Smooth muscle cell (in vitro differentiated cells): ENCODE measurements at regions not wholly inside any gene's neighbourhood (a gene's known extent, or its start where the extent isn't known, plus 50 kb on each side); places are given as distances from the start of the nearest gene placed in this dataset.

ENCODE experiments used
- DNase-seq: peaks from one replicate; lab custom pipeline; 2025; ENCODE audit not compliant: unreplicated experiment; lab: John Stamatoyannopoulos, UW
- H2AFZ ChIP-seq: fragments of 200-600 bp; sonication (generic); 2 replicates; pipeline ENCODE4 v1.6.0; 2016; ENCODE audit warnings: antibody characterized with exemption, low read depth, mild to moderate bottlenecking
- H3F3A ChIP-seq: fragments of 200-600 bp; sonication (generic); 2 replicates; pipeline ENCODE4 v1.6.0; 2017; ENCODE audit warnings: antibody characterized with exemption, low read depth
- H3K27ac ChIP-seq: fragments of 200-600 bp; sonication (generic); 2 replicates; pipeline ENCODE4 v1.5.1; 2016; ENCODE audit warnings: low read depth, mild to moderate bottlenecking
- H3K27me3 ChIP-seq: fragments of 200-600 bp; sonication (generic); 2 replicates; pipeline ENCODE4 v1.6.1; 2016; ENCODE audit warnings: low read depth, mild to moderate bottlenecking
- H3K36me3 ChIP-seq: fragments of 200-600 bp; sonication (generic); 2 replicates; pipeline ENCODE4 v1.5.1; 2016; ENCODE audit warnings: low read depth
- H3K4me1 ChIP-seq: fragments of 200-600 bp; sonication (generic); 2 replicates; pipeline ENCODE4 v1.5.1; 2016; ENCODE audit warnings: low read depth
- H3K4me2 ChIP-seq: fragments of 200-600 bp; sonication (generic); 2 replicates; pipeline ENCODE4 v1.6.0; 2016; ENCODE audit warnings: mild to moderate bottlenecking
- H3K4me3 ChIP-seq: fragments of 200-600 bp; sonication (generic); 2 replicates; pipeline ENCODE4 v1.5.1; 2016; ENCODE audit warnings: mild to moderate bottlenecking
- H3K79me2 ChIP-seq: fragments of 200-600 bp; sonication (generic); 2 replicates; pipeline ENCODE4 v1.6.0; 2016; ENCODE audit warnings: low read depth, mild to moderate bottlenecking
- H3K9ac ChIP-seq: fragments of 200-600 bp; sonication (generic); 2 replicates; pipeline ENCODE4 v1.6.0; 2016; ENCODE audit warnings: low read depth
- H3K9me3 ChIP-seq: fragments of 200-600 bp; sonication (generic); replicated peaks from 2 replicates; pipeline ENCODE4 v1.5.1; 2016; ENCODE audit warnings: low read depth
- H4K20me1 ChIP-seq: fragments of 200-600 bp; sonication (generic); 2 replicates; pipeline ENCODE4 v1.6.0; 2016; ENCODE audit warnings: low read depth
- WGBS: methylation state at CpG from one replicate; pipeline ENCODE4 v1.1.7; 2016; ENCODE audit warnings: low lambda C conversion rate; 5-methylcytosine and 5-hydroxymethylcytosine counted together
- TF ChIP-seq, protein P1 (sequence below): fragments of 200-600 bp; sonication (generic); IDR thresholded peaks from 2 replicates; pipeline ENCODE4 v1.5.1; 2017; ENCODE audit warnings: borderline replicate concordance, mild to moderate bottlenecking, antibody characterized with exemption; ENCODE audit not compliant: insufficient read depth, poor library complexity, severe bottlenecking

DNA sequence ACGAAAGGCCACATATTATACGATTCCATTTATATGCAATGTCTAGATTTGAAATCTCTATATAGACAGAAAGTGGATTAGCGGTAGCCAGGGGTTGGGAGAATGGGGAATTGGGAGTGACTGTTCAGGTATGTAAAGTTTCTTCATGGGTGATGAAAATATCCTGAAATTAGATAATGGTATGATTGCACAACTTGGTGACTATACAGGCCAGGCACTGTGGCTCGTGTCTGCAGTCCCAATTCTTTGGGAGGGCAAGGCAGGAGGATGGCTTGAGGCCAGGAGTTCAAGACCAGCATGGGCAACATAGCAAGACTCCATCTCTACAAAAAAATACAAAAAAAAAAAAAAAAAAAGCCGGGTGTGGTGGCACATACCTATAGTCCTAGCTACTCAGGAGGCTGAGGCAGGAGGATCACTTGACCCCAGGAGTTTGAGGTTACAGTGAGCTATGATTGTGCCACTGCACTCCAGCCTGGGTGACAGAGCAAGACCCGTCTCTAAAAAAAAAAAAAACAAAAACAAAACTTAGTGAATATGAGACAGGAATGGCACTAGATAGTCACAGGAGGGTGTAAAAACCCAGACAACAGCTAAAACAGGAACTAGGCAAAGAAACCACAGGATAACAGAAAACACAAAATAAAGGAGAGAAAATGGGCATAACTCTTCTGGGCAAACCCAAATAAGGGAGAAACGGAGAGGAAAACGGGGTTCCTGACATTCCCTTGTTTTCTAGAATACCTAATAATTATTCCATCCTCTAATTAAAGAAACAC, 72.1 kb upstream of the ZNF618 start:
- no peak for DNase-seq
- 82% methylated on average over 8 of the region's 8 CpGs for WGBS
- Histone ChIP-seq H3K36me3 (no peaks in the 10 kb centered on the region), H3K4me2 (no peak overlapping the region), H3K27ac (no peak overlapping the region), H2AFZ (no peak overlapping the region), H3K4me1 (no peaks in the 10 kb centered on the region), H3K27me3 (no peaks in the 10 kb centered on the region), H3K4me3 (no peak overlapping the region), H3K9ac (no peak overlapping the region), H3F3A (no peaks in the 10 kb centered on the region), H4K20me1 (no peaks in the 10 kb centered on the region), H3K9me3 (no peaks in the 10 kb centered on the region), H3K79me2 (no peaks in the 10 kb centered on the region)
- TF ChIP-seq, protein P1, sequence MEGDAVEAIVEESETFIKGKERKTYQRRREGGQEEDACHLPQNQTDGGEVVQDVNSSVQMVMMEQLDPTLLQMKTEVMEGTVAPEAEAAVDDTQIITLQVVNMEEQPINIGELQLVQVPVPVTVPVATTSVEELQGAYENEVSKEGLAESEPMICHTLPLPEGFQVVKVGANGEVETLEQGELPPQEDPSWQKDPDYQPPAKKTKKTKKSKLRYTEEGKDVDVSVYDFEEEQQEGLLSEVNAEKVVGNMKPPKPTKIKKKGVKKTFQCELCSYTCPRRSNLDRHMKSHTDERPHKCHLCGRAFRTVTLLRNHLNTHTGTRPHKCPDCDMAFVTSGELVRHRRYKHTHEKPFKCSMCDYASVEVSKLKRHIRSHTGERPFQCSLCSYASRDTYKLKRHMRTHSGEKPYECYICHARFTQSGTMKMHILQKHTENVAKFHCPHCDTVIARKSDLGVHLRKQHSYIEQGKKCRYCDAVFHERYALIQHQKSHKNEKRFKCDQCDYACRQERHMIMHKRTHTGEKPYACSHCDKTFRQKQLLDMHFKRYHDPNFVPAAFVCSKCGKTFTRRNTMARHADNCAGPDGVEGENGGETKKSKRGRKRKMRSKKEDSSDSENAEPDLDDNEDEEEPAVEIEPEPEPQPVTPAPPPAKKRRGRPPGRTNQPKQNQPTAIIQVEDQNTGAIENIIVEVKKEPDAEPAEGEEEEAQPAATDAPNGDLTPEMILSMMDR = no peak

DNA sequence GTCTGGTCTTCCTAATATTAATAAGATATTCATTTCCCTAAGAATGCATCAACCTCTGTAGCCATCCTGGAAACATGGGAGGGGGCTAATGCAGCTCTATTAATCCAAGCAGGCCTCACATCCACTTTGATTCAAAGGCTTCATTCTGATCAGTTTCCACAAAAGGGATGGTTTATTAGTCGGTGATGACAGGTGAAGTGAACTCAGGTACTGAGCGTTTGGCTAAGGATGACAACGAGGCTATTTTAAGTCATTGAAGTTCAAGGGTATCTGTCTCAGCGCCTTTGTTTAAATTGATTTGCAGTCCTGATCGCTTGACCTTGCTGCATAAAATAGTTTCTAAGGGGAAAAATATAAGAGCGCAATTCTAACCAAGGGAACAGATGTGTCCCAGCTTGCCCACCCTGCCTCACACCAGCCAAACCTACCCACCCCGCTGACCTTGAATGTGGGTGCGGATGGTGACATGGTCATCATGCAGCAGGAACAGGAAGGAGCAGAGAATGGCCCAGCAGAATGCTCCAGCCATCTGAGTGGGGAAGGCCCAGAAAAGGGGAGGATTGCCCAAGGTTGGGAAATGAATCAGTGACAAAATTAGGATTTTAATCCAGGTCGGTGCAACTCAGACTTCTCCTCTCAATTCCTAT, 70.5 kb upstream of the ZNF618 start:
- no peak overlapping the region for H2AFZ ChIP-seq
- TF ChIP-seq, protein P1 = no peak
- no peaks in the 10 kb centered on the region for H4K20me1 ChIP-seq
- H3F3A ChIP-seq = no peaks in the 10 kb centered on the region
- no peaks in the 10 kb centered on the region for H3K27me3 ChIP-seq
- no peak for DNase-seq
- no peak overlapping the region for H3K9ac ChIP-seq
- H3K9me3 ChIP-seq = no peaks in the 10 kb centered on the region
- H3K4me3 ChIP-seq = no peak overlapping the region
- H3K36me3 ChIP-seq = no peaks in the 10 kb centered on the region
- H3K4me2 ChIP-seq = no peak overlapping the region
- WGBS = 90% methylated on average over 9 of the region's 9 CpGs
- no peaks in the 10 kb centered on the region for H3K4me1 ChIP-seq
- no peak overlapping the region for H3K27ac ChIP-seq
- no peaks in the 10 kb centered on the region for H3K79me2 ChIP-seq

DNA sequence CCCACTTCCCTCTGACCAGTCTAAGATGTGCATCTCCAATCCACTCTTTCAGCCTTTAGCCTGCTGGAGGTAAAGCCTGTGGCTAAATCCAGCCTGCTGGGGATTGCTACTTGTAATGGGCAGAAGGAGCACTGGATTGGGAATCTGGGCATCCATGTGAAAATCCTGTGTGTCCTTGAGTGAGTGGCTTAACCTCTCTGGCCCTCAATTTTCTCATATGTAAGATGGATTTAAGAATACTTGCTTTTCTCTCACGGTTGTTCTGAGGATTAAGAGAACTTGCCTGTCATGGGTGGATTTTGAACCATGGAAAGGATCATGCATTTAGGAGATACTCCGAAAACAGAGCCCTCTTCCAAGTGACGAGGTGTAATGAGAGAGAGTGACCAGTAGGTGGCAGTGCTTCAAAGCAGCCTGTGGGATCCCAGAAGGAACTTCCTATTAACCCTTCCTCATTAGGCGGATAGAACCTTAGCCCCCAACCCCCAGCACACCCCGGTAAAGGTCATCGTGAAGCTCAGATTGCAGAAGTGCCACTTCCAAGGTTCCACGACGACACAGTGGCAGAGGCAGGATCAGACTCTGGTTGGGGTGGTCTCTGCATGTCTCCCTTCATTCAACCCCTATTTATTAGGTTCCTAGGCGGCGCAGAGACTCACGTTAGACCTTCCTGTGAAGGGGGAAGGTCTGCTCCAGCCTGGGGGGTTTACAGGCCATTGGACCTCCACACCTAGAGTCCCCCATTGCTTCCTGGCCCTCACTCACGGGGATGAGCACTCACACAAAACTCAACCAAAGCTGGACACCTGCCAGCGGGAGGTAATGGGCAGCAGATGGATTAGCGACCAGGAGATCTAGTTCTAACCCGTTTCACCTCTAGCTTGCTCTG, 68.7 kb upstream of the ZNF618 start:
- 45% methylated on average over 15 of the region's 15 CpGs for WGBS
- H3K36me3 ChIP-seq = no peaks in the 10 kb centered on the region
- no peak overlapping the region for H3K9ac ChIP-seq

More for the DNA sequence above, 68.7 kb upstream of the ZNF618 start:
- H4K20me1 ChIP-seq = no peaks in the 10 kb centered on the region
- no peak overlapping the region for H2AFZ ChIP-seq
- no peaks in the 10 kb centered on the region for H3K4me1 ChIP-seq
- peak overlapping the region; percentile 22 for H3K4me2 ChIP-seq
- no peak for DNase-seq
- no peak overlapping the region for H3K27ac ChIP-seq
- H3K4me3 ChIP-seq = no peak overlapping the region
- no peaks in the 10 kb centered on the region for H3F3A ChIP-seq
- TF ChIP-seq, protein P1 = peak; percentile 90
- no peaks in the 10 kb centered on the region for H3K9me3 ChIP-seq
- H3K79me2 ChIP-seq = no peaks in the 10 kb centered on the region
- peaks cover 6% of the 10 kb centered on the region for H3K27me3 ChIP-seq
